ENCODE measurements at regions not wholly inside any gene's neighbourhood (a gene's known extent, or its start where the extent isn't known, plus 50 kb on each side); places are given as distances from the start of the nearest gene placed in this dataset.

- H3K4me3 ChIP-seq (ENCODE audit: low read depth, low read length): no peak overlapping the region
Measured at GRCh38 chr5:45062044-45062443, 253.3 kb downstream of the MRPS30 start.

DNA sequence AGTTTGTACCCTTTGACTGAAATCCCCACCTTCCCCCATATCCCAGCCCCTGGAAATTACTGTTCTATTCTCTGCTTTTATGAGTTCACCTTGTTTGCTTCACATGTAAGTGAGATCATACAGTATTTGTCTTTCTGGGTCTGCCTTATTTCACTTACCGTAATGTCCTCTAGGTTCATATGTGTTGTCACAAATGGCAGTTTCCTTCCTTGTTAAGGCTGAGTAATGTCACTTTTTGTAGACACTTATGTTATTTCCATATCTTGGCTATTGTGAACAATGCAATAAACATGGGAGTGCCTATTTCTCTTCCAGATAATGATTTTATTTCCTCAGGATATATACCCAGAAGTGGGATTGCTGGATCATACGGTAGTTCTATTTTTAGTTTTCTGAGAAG lies 272.3 kb downstream of the MRPS30 start:
- H3K4me3 ChIP-seq (ENCODE audit: low read depth, low read length): no peak overlapping the region
- TF ChIP-seq CTCF (IDR thresholded peaks at IDR 0.05; ENCODE audit: insufficient read depth, low read length): no peak
- DNase-seq (ENCODE audit: low read depth): no peak

More at GRCh38 chr5:45062044-45062443, 253.3 kb downstream of the MRPS30 start:
- no peak for TF ChIP-seq CTCF (IDR thresholded peaks at IDR 0.05; ENCODE audit: insufficient read depth, low read length)
- DNase-seq (ENCODE audit: low read depth): no peak

DNA sequence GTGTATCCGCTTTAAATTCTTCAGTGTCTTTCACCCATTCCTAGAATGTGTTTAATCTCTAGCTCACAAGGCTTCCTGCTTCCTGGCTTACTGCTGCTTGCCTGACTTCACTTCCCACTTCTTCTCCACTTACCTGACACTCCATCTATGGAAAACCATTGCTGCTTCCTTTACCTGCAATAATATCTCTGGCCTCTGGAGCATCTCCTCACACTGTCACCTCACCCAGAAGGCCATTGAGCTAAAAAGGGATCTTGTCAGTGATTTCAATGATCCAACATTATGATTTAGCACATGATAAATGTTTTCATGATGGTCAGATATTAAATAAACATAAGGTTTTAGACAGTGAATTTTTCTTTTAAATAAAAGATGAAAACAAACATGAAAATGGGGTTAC lies 281.1 kb downstream of the MRPS30 start:
- no peak for TF ChIP-seq CTCF (IDR thresholded peaks at IDR 0.05; ENCODE audit: insufficient read depth, low read length)
- no peak overlapping the region for H3K4me3 ChIP-seq (ENCODE audit: low read depth, low read length)
- DNase-seq (ENCODE audit: low read depth): no peak

GRCh38 chr5:45093377-45093776 lies 284.6 kb downstream of the MRPS30 start:
- no peak for DNase-seq (ENCODE audit: low read depth)
- no peak for TF ChIP-seq CTCF (IDR thresholded peaks at IDR 0.05; ENCODE audit: insufficient read depth, low read length)

GRCh38 chr5:45094876-45095440 lies 286.2 kb downstream of the MRPS30 start:
- no peak for DNase-seq (ENCODE audit: low read depth)
- no peak for TF ChIP-seq CTCF (IDR thresholded peaks at IDR 0.05; ENCODE audit: insufficient read depth, low read length)
- no peak overlapping the region for H3K4me3 ChIP-seq (ENCODE audit: low read depth, low read length)

More at GRCh38 chr5:45093377-45093776, 284.6 kb downstream of the MRPS30 start:
- H3K4me3 ChIP-seq (ENCODE audit: low read depth, low read length): no peak overlapping the region

DNA sequence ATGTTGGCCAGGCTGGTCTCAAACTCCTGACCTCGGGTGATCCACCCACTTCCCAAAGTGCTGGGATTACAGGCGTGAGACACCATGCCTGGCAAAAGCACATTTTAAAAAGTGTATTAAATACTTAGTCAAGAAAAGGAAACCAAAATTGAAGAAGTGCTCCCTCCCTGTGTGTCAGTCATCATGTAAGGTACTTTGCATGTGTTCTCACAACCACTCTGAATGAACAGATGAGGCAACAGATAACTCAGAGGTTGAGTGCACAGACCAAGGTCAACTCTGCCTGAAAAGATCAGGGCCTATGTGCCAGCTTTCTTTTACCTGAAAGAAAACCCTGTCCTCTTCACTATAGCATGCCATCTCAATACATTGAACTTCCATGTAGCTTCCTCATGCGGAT lies 289.7 kb downstream of the MRPS30 start:
- TF ChIP-seq CTCF (IDR thresholded peaks at IDR 0.05; ENCODE audit: insufficient read depth, low read length): no peak
- no peak for DNase-seq (ENCODE audit: low read depth)
- no peak overlapping the region for H3K4me3 ChIP-seq (ENCODE audit: low read depth, low read length)

GRCh38 chr5:45101146-45101545 lies 292.4 kb downstream of the MRPS30 start:
- no peak overlapping the region for H3K4me3 ChIP-seq (ENCODE audit: low read depth, low read length)
- no peak for DNase-seq (ENCODE audit: low read depth)
- no peak for TF ChIP-seq CTCF (IDR thresholded peaks at IDR 0.05; ENCODE audit: insufficient read depth, low read length)

Measured in fibroblast of the aortic adventitia (primary cell).